Activated T-helper 1 cell treated with anti-CD3 and anti-CD28 coated beads, Interleukin-12 subunit alpha, Interleukin-12 subunit beta, Interleukin-2, Interleukin-4 antibody, amounts not matched to agents 30 ng/mL and 10 ng/mL and 1 ng/mL, durations not matched to agents 14 hours and 24 hours and 36 hours (primary cell): ENCODE measurements at regions not wholly inside any gene's neighbourhood (a gene's known extent, or its start where the extent isn't known, plus 50 kb on each side); places are given as distances from the start of the nearest gene placed in this dataset.
"Not testable (repeated sequence)": the region's sequence is repeated elsewhere in the genome, so short reads cannot be mapped to it uniquely, and the experiment has no call there.

Experiments
- DNase-seq: peaks from one replicate; pipeline ENCODE4 v3.0.0; 2021; ENCODE audit warnings: low spot score
- H3K27ac Mint-ChIP-seq: one replicate; pipeline ENCODE4 v1.8.0; 2021; ENCODE audit warnings: mild to moderate bottlenecking, mixed read lengths
- H3K27me3 Mint-ChIP-seq: one replicate; pipeline ENCODE4 v1.8.0; 2022; ENCODE audit warnings: mild to moderate bottlenecking, moderate library complexity, mixed read lengths; ENCODE audit not compliant: insufficient read depth
- H3K36me3 Mint-ChIP-seq: one replicate; pipeline ENCODE4 v1.8.0; 2021; ENCODE audit warnings: low read depth, mixed read lengths
- H3K4me1 Mint-ChIP-seq: one replicate; pipeline ENCODE4 v1.8.0; 2021; ENCODE audit warnings: low read depth, mixed read lengths
- H3K4me3 Mint-ChIP-seq: one replicate; pipeline ENCODE4 v1.8.0; 2021; ENCODE audit warnings: mild to moderate bottlenecking, moderate library complexity, mixed read lengths
- H3K9me3 Mint-ChIP-seq: one replicate; pipeline ENCODE4 v1.8.0; 2021; ENCODE audit warnings: mixed read lengths
- intact Hi-C: fragments of 100-400 bp; cut with micrococcal nuclease; formaldehyde crosslinking; loops from one replicate; pipeline ENCODE4 v1.15.1; 2024

GRCh38 chr5:166724284-166724683 lies 1567.2 kb upstream of the WWC1 start:
- H3K4me3 Mint-ChIP-seq, result no peak overlapping the region
- no peaks in the 10 kb centered on the region for H3K36me3 Mint-ChIP-seq

GRCh38 chr5:166725593-166725992 lies 1565.9 kb upstream of the WWC1 start:
- Mint-ChIP-seq H3K36me3 (no peaks in the 10 kb centered on the region), H3K4me3 (no peak overlapping the region), H3K4me1 (no peaks in the 10 kb centered on the region), H3K9me3 (peaks cover 18% of the 10 kb centered on the region), H3K27me3 (no peaks in the 10 kb centered on the region), H3K27ac (no peak overlapping the region)
- intact Hi-C loops, result no loop called here
- no peak for DNase-seq

More at GRCh38 chr5:166724284-166724683, 1567.2 kb upstream of the WWC1 start:
- H3K27me3 Mint-ChIP-seq, result no peaks in the 10 kb centered on the region
- intact Hi-C loops, result no loop called here
- H3K27ac Mint-ChIP-seq, result no peak overlapping the region
- H3K4me1 Mint-ChIP-seq, result no peaks in the 10 kb centered on the region
- DNase-seq, result no peak
- peaks cover 25% of the 10 kb centered on the region for H3K9me3 Mint-ChIP-seq

- Mint-ChIP-seq H3K9me3 (peaks cover 13% of the 10 kb centered on the region), H3K27ac (no peak overlapping the region), H3K4me3 (no peak overlapping the region), H3K4me1 (no peaks in the 10 kb centered on the region), H3K27me3 (no peaks in the 10 kb centered on the region), H3K36me3 (no peaks in the 10 kb centered on the region)
- DNase-seq, result no peak
- intact Hi-C loops, result no loop called here
Measured at GRCh38 chr5:166726406-166726805, 1565.0 kb upstream of the WWC1 start.

- intact Hi-C loops, DNase-seq, H3K36me3 Mint-ChIP-seq, H3K27me3 Mint-ChIP-seq, H3K4me3 Mint-ChIP-seq, H3K27ac Mint-ChIP-seq, H3K4me1 Mint-ChIP-seq: not testable (repeated sequence)
- peaks cover 27% of the 10 kb centered on the region for H3K9me3 Mint-ChIP-seq
Measured at GRCh38 chr5:166742951-166743350, 1548.5 kb upstream of the WWC1 start.

GRCh38 chr5:166746506-166746905 lies 1544.9 kb upstream of the WWC1 start:
- intact Hi-C loops, result no loop called here
- Mint-ChIP-seq H3K27me3 (no peaks in the 10 kb centered on the region), H3K4me1 (no peaks in the 10 kb centered on the region), H3K9me3 (peaks cover 12% of the 10 kb centered on the region), H3K36me3 (no peaks in the 10 kb centered on the region), H3K27ac (no peak overlapping the region), H3K4me3 (no peak overlapping the region)
- no peak for DNase-seq

GRCh38 chr5:166750376-166750775 lies 1541.1 kb upstream of the WWC1 start:
- H3K4me3 Mint-ChIP-seq, result no peak overlapping the region
- intact Hi-C loops, result no loop called here
- no peaks in the 10 kb centered on the region for H3K4me1 Mint-ChIP-seq
- DNase-seq, result no peak
- no peaks in the 10 kb centered on the region for H3K36me3 Mint-ChIP-seq
- no peak overlapping the region for H3K27ac Mint-ChIP-seq
- H3K9me3 Mint-ChIP-seq, result no peaks in the 10 kb centered on the region
- no peaks in the 10 kb centered on the region for H3K27me3 Mint-ChIP-seq

GRCh38 chr5:166758151-166758550 lies 1533.3 kb upstream of the WWC1 start:
- Mint-ChIP-seq H3K36me3 (no peaks in the 10 kb centered on the region), H3K4me1 (no peaks in the 10 kb centered on the region), H3K4me3 (no peak overlapping the region), H3K9me3 (peaks cover 10% of the 10 kb centered on the region), H3K27me3 (no peaks in the 10 kb centered on the region), H3K27ac (no peak overlapping the region)
- intact Hi-C loops, result no loop called here
- DNase-seq, result no peak

- Mint-ChIP-seq H3K4me1 (no peaks in the 10 kb centered on the region), H3K9me3 (peaks cover 13% of the 10 kb centered on the region), H3K27ac (no peak overlapping the region), H3K4me3 (no peak overlapping the region), H3K36me3 (no peaks in the 10 kb centered on the region), H3K27me3 (no peaks in the 10 kb centered on the region)
- intact Hi-C loops, result no loop called here
- no peak for DNase-seq
Measured at GRCh38 chr5:166767858-166768257, 1523.6 kb upstream of the WWC1 start.

- DNase-seq, result no peak
- H3K36me3 Mint-ChIP-seq, result no peaks in the 10 kb centered on the region
- H3K4me1 Mint-ChIP-seq, result no peaks in the 10 kb centered on the region
- H3K27me3 Mint-ChIP-seq, result no peaks in the 10 kb centered on the region
- no peak overlapping the region for H3K27ac Mint-ChIP-seq
- intact Hi-C loops, result no loop called here
- H3K4me3 Mint-ChIP-seq, result no peak overlapping the region
- H3K9me3 Mint-ChIP-seq, result peaks cover 13% of the 10 kb centered on the region
Measured at GRCh38 chr5:166768536-166768935, 1522.9 kb upstream of the WWC1 start.

- Mint-ChIP-seq H3K27ac (no peak overlapping the region), H3K4me1 (no peaks in the 10 kb centered on the region), H3K9me3 (no peaks in the 10 kb centered on the region), H3K36me3 (no peaks in the 10 kb centered on the region), H3K27me3 (no peaks in the 10 kb centered on the region), H3K4me3 (no peak overlapping the region)
- DNase-seq, result no peak
- intact Hi-C loops, result no loop called here
Measured at GRCh38 chr5:166772770-166773169, 1518.7 kb upstream of the WWC1 start.

GRCh38 chr5:166781737-166782136 lies 1509.7 kb upstream of the WWC1 start:
- no peak overlapping the region for H3K27ac Mint-ChIP-seq
- no peaks in the 10 kb centered on the region for H3K27me3 Mint-ChIP-seq
- no peaks in the 10 kb centered on the region for H3K4me1 Mint-ChIP-seq
- no peak overlapping the region for H3K4me3 Mint-ChIP-seq
- H3K9me3 Mint-ChIP-seq, result peaks cover 11% of the 10 kb centered on the region
- intact Hi-C loops, result no loop called here
- no peak for DNase-seq
- no peaks in the 10 kb centered on the region for H3K36me3 Mint-ChIP-seq

GRCh38 chr5:166784545-166785078 lies 1506.8 kb upstream of the WWC1 start:
- H3K36me3 Mint-ChIP-seq, result no peaks in the 10 kb centered on the region
- intact Hi-C loops, result no loop called here
- H3K27ac Mint-ChIP-seq, result no peak overlapping the region
- no peak overlapping the region for H3K4me3 Mint-ChIP-seq
- DNase-seq, result no peak
- no peaks in the 10 kb centered on the region for H3K4me1 Mint-ChIP-seq
- no peaks in the 10 kb centered on the region for H3K27me3 Mint-ChIP-seq
- H3K9me3 Mint-ChIP-seq, result peaks cover 19% of the 10 kb centered on the region

GRCh38 chr5:166786178-166786577 lies 1505.3 kb upstream of the WWC1 start:
- no peak overlapping the region for H3K4me3 Mint-ChIP-seq

GRCh38 chr5:166786889-166787288 lies 1504.6 kb upstream of the WWC1 start:
- H3K4me1 Mint-ChIP-seq, result no peaks in the 10 kb centered on the region
- no peaks in the 10 kb centered on the region for H3K27me3 Mint-ChIP-seq
- no peak overlapping the region for H3K4me3 Mint-ChIP-seq
- no peaks in the 10 kb centered on the region for H3K36me3 Mint-ChIP-seq
- peaks cover 19% of the 10 kb centered on the region for H3K9me3 Mint-ChIP-seq
- no peak for DNase-seq
- intact Hi-C loops, result no loop called here
- no peak overlapping the region for H3K27ac Mint-ChIP-seq

More at GRCh38 chr5:166786178-166786577, 1505.3 kb upstream of the WWC1 start:
- intact Hi-C loops, result no loop called here
- no peaks in the 10 kb centered on the region for H3K27me3 Mint-ChIP-seq
- peaks cover 19% of the 10 kb centered on the region for H3K9me3 Mint-ChIP-seq
- no peak overlapping the region for H3K27ac Mint-ChIP-seq
- no peaks in the 10 kb centered on the region for H3K36me3 Mint-ChIP-seq
- H3K4me1 Mint-ChIP-seq, result no peaks in the 10 kb centered on the region
- no peak for DNase-seq
